Stimulated activated naive CD4-positive, alpha-beta T cell treated with Interleukin-2 at 50 U/mL for 16 hours (primary cell): ENCODE measurements at regions not wholly inside any gene's neighbourhood (a gene's known extent, or its start where the extent isn't known, plus 50 kb on each side); places are given as distances from the start of the nearest gene placed in this dataset.
"Not testable (repeated sequence)": the region's sequence is repeated elsewhere in the genome, so short reads cannot be mapped to it uniquely, and the experiment has no call there.

Experiments used
- DNase-seq: peaks from one replicate; lab custom pipeline; 2025; lab: John Stamatoyannopoulos, UW

DNA sequence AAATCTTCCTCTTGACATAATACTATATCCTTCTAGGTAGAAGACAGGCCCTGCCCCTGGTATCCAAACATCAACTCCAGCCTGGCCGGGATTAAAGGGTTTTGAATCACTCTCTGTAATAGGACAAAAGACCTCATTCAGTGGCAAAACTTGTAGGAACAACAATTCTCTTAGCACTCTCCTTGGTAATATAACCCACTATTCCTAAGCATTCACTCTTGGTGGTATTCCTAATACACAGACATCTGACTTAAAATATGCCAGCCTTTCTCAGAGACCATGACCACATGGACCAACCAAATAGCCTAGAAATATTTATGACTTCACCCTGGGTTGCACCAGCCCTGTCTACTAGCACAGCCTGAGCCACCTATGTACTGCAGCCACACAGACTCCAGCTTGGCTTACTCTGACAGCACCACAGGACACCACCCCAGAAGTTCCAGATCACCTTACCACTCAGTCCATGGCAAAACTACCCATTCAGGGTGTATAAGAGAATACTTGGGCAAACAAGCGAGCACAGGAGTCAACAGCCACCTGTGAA, 244.9 kb upstream of the NEBL start:
- DNase-seq: no peak

- no peak for DNase-seq
Observed at GRCh38 chr10:21138769-21139340, 241.7 kb upstream of the NEBL start.

GRCh38 chr10:21135023-21135931, 238.2 kb upstream of the NEBL start:
- DNase-seq: no peak

GRCh38 chr10:21134645-21135022, 237.5 kb upstream of the NEBL start:
- no peak for DNase-seq

- DNase-seq: no peak
Observed at GRCh38 chr10:21130683-21131442, 233.8 kb upstream of the NEBL start.

GRCh38 chr10:21130108-21130507, 233.0 kb upstream of the NEBL start:
- no peak for DNase-seq

- DNase-seq: no peak
Observed at GRCh38 chr10:21125471-21126228, 228.5 kb upstream of the NEBL start.

- no peak for DNase-seq
Observed at GRCh38 chr10:21122907-21123306, 225.8 kb upstream of the NEBL start.

DNA sequence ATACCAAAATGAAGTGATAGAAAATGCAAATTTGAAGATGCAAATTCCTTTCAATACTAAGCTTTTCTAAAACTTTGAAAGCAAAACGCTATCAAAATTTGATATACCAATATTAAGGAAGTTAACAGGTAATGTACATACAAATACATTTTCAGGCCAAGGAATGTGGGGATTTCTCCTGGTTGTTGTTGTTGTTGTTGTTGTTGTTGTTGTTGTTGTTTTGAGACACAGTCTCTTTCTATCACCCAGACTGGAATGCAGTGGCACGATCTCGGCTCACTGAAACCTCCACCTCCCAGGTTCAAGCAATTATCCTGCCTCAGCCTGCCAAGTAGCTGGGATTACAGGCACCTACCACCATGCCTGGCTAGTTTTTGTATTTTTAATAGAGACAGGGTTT, 224.7 kb upstream of the NEBL start:
- not testable (repeated sequence) for DNase-seq

- no peak for DNase-seq
Observed at GRCh38 chr10:21114683-21115082, 217.6 kb upstream of the NEBL start.

DNA sequence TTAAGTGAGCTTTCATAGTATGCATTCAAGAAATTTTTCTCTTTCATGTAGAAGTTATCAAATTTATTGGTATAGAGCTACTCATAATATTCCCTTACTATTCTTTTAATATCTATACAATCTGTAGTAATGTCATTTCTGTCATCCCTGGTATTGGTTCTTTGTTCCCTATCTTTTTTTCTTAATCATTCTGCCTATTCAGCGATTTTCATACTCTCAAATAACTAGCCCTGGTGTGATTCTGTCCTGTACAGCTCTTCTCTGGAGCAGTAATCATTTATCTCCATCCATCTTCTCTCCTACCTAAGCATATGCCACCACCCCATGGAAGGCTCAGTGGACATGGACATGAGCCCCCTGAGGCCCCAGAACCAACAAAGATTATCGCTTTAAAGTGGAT, 213.2 kb upstream of the NEBL start:
- no peak for DNase-seq

- not testable (repeated sequence) for DNase-seq
Observed at GRCh38 chr10:21106931-21107330, 209.8 kb upstream of the NEBL start.

- DNase-seq: not testable (repeated sequence)
Observed at GRCh38 chr10:21105331-21105730, 208.2 kb upstream of the NEBL start.

GRCh38 chr10:21100871-21101514, 203.9 kb upstream of the NEBL start:
- DNase-seq: no peak

DNA sequence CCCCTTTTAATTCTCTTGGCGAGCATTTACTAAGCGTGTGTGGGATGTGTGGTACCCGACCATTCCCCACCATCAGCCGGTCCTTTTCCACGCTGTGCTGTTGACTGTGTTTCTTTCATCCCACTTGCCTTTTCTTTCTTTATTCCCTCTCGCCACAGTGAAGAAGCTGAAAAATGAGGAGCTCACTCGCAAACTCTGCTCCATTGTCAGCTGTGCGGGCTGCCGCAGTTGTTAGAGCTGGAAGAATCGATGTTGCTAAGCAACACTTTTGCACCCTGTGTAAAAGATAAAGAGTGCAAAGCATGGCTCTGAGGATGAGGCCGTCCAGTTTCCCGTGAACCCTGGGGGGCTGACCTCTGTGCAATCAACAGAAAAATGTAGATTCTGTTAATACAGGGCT, 203.1 kb upstream of the NEBL start:
- no peak for DNase-seq

GRCh38 chr10:21099291-21100062, 202.4 kb upstream of the NEBL start:
- no peak for DNase-seq

- DNase-seq: no peak
Observed at GRCh38 chr10:21097926-21098355, 200.8 kb upstream of the NEBL start.

GRCh38 chr10:21095494-21096055, 198.5 kb upstream of the NEBL start:
- DNase-seq: no peak

GRCh38 chr10:21095073-21095472, 198.0 kb upstream of the NEBL start:
- no peak for DNase-seq
